Spinal cord (tissue), 9 donors: ENCODE measurements at regions not wholly inside any gene's neighbourhood (a gene's known extent, or its start where the extent isn't known, plus 50 kb on each side); places are given as distances from the start of the nearest gene placed in this dataset.

Experiments
- DNase-seq, 6 donors: peaks; one replicate each; pipeline versions ENCODE4 v3.0.0 to v3.0.0-alpha.2; 2013 to 2015; ENCODE audit warnings: low spot score in 6 of 6, low read depth in 4 of 6
- H3K27ac ChIP-seq: one replicate; pipeline ENCODE4 v1.5.1; 2013; ENCODE audit warnings: low read depth, low read length, control low read depth
- H3K27me3 ChIP-seq: one replicate; pipeline ENCODE4 v1.6.1; 2013; ENCODE audit warnings: low read length; ENCODE audit not compliant: control insufficient read depth, insufficient read depth
- H3K36me3 ChIP-seq: one replicate; pipeline ENCODE4 v1.6.1; 2013; ENCODE audit warnings: low read length; ENCODE audit not compliant: control insufficient read depth, insufficient read depth
- H3K4me1 ChIP-seq: one replicate; pipeline ENCODE4 v1.6.1; 2013; ENCODE audit warnings: low read length; ENCODE audit not compliant: control insufficient read depth, insufficient read depth
- H3K4me3 ChIP-seq: one replicate; pipeline ENCODE4 v1.5.1; 2013; ENCODE audit warnings: low read depth, low read length, control low read depth
- H3K9me3 ChIP-seq: one replicate; pipeline ENCODE4 v1.6.1; 2013; ENCODE audit warnings: low read length; ENCODE audit not compliant: control insufficient read depth, insufficient read depth
- WGBS: methylation state at CpG from one replicate; pipeline ENCODE4 v1.1.5; 2013; ENCODE audit warnings: missing lambda C conversion rate; ENCODE audit not compliant: insufficient coverage; 5-methylcytosine and 5-hydroxymethylcytosine counted together
- donor health status: healthy.

GRCh38 chr1:5479876-5480646 is 512.2 kb downstream of the NPHP4 start:
- DNase-seq = peak in 1 of 6 donors; percentile 68
- 79% methylated on average over 28 of the region's 28 CpGs for WGBS
- H3K4me1 ChIP-seq = peaks cover 20% of the 10 kb centered on the region

GRCh38 chr1:5478961-5479360 is 513.3 kb downstream of the NPHP4 start:
- Histone ChIP-seq H3K4me3 (no peak overlapping the region), H3K4me1 (peaks cover 20% of the 10 kb centered on the region), H3K9me3 (peaks cover 2% of the 10 kb centered on the region), H3K36me3 (no peaks in the 10 kb centered on the region), H3K27ac (no peak overlapping the region), H3K27me3 (no peaks in the 10 kb centered on the region)
- 81% methylated on average over 7 of the region's 9 CpGs for WGBS
- no peak for DNase-seq

More at GRCh38 chr1:5479876-5480646, 512.2 kb downstream of the NPHP4 start:
- H3K36me3 ChIP-seq = no peaks in the 10 kb centered on the region
- H3K27me3 ChIP-seq = no peaks in the 10 kb centered on the region
- H3K9me3 ChIP-seq = no peaks in the 10 kb centered on the region
- no peak overlapping the region for H3K4me3 ChIP-seq
- no peak overlapping the region for H3K27ac ChIP-seq

DNA sequence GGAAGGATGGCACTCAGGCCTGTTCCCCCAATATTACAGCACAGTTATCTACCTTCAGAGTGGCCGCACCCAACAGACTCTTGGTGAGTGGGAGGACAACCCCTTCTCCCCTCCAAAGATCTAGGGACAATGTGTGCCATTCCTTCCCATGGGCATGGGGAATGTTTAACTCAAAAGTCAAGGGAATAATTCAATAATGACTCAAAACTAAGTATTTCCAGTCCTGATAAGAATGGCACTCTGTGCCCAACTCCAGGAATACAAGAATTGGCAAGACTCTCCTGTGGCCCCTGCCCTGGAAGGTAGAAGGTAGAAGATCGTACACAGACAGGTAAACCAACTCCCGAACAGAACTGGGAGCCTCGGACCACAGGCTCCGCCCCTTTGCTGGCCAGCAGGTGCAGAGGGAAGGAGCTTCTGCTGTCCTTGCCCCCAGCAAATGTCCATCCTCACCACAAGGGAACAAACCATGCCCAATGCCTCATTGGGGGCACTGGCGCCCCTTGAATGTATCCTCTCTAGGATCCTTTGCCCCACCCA is 514.0 kb downstream of the NPHP4 start:
- Histone ChIP-seq H3K4me1 (peaks cover 20% of the 10 kb centered on the region), H3K4me3 (no peak overlapping the region), H3K9me3 (peaks cover 2% of the 10 kb centered on the region), H3K27ac (no peak overlapping the region), H3K27me3 (no peaks in the 10 kb centered on the region), H3K36me3 (no peaks in the 10 kb centered on the region)
- WGBS = 90% methylated on average over 6 of the region's 6 CpGs
- DNase-seq = no peak

- peaks cover 2% of the 10 kb centered on the region for H3K9me3 ChIP-seq
- no peak overlapping the region for H3K4me3 ChIP-seq
- peaks cover 20% of the 10 kb centered on the region for H3K4me1 ChIP-seq
- H3K27ac ChIP-seq = no peak overlapping the region
- peak in 1 of 6 donors; percentile 41 for DNase-seq
- H3K36me3 ChIP-seq = no peaks in the 10 kb centered on the region
- WGBS = 47% methylated on average over 8 of the region's 11 CpGs
- H3K27me3 ChIP-seq = no peaks in the 10 kb centered on the region
These were observed 514.5 kb downstream of the NPHP4 start for GRCh38 chr1:5477716-5478115.

DNA sequence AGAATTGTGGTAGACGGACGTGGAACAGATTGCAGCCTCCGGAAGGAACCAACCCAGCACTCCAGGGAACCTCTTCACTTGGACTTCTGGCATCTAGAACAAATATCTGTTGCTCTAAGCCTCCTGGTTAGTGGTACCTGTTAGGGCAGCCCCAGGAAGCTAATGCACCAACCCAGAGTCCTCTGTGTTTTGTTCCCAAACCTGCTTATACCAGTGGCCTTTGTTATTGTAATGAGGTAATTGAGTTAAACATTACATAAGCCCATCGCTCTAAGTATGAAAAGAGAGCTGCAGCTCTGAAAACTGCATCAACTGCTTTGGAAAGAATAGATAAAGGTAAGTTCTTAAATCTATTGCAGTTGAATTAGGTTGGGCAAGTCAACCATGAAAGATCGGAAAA is 516.7 kb downstream of the NPHP4 start:
- no CpG with 5 or more reads among the region's 5 CpGs for WGBS
- Histone ChIP-seq H3K27me3 (peaks cover 3% of the 10 kb centered on the region), H3K27ac (no peak overlapping the region), H3K36me3 (no peaks in the 10 kb centered on the region), H3K9me3 (peaks cover 2% of the 10 kb centered on the region), H3K4me1 (peaks cover 20% of the 10 kb centered on the region), H3K4me3 (no peak overlapping the region)
- DNase-seq = no peak

DNA sequence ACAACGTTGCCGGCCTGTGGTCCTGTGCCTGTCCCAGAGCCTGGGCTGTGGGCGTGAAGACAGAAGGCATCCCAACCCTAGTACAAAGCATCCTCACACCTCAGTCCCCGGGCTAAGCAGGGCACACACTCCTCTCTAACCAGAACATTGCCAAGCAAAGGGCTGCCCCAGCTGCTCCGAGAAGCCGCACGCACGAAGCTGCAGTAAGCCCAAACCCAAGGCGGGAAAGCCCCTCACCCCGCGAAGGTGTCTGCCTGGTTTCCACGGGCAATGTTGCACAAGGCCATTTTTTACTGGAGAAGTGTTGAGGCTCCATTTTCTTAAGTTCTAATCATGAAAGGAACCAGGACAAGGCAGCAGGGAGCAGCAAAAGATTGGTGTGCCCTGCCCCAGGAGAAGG is 519.0 kb downstream of the NPHP4 start:
- H3K36me3 ChIP-seq = no peaks in the 10 kb centered on the region
- DNase-seq = no peak
- peaks cover 2% of the 10 kb centered on the region for H3K9me3 ChIP-seq
- H3K27ac ChIP-seq = no peak overlapping the region
- peaks cover 4% of the 10 kb centered on the region for H3K27me3 ChIP-seq
- no peak overlapping the region for H3K4me3 ChIP-seq
- 92% methylated on average over 12 of the region's 12 CpGs for WGBS
- H3K4me1 ChIP-seq = peaks cover 9% of the 10 kb centered on the region

GRCh38 chr1:5466487-5466886 is 525.7 kb downstream of the NPHP4 start:
- WGBS = 80% methylated on average over 2 of the region's 3 CpGs
- no peaks in the 10 kb centered on the region for H3K9me3 ChIP-seq
- H3K36me3 ChIP-seq = no peaks in the 10 kb centered on the region
- H3K4me1 ChIP-seq = no peaks in the 10 kb centered on the region
- DNase-seq = no peak
- no peak overlapping the region for H3K27ac ChIP-seq
- peaks cover 4% of the 10 kb centered on the region for H3K27me3 ChIP-seq
- H3K4me3 ChIP-seq = no peak overlapping the region

DNA sequence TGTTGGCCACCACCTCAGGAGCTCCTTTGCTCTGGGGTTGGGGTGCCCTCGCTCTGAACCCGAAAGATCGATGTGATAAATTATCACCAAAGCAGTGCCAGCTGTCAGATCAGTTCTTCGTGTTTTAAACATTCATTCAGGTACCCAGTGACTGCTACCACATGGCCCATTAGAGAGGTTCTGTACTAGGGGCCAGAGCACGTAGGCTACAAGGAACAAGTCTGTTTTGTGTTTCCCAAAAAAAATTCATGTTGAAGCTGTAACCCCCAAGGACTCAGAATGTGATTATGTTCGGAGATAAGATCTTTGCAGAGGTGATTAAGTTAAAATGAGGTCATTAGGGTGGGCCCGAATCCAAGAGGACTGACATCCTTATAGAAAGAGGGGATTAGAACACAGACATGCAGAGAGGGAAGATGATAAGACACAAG is 526.9 kb downstream of the NPHP4 start:
- Histone ChIP-seq H3K36me3 (no peaks in the 10 kb centered on the region), H3K4me1 (no peaks in the 10 kb centered on the region), H3K9me3 (no peaks in the 10 kb centered on the region), H3K27ac (no peak overlapping the region), H3K27me3 (no peaks in the 10 kb centered on the region), H3K4me3 (no peak overlapping the region)
- 81% methylated on average over 7 of the region's 7 CpGs for WGBS
- no peak for DNase-seq

- Histone ChIP-seq H3K4me3 (no peak overlapping the region), H3K27ac (no peak overlapping the region), H3K27me3 (no peaks in the 10 kb centered on the region), H3K9me3 (no peaks in the 10 kb centered on the region), H3K4me1 (no peaks in the 10 kb centered on the region), H3K36me3 (no peaks in the 10 kb centered on the region)
- 63% methylated on average over 7 of the region's 11 CpGs for WGBS
- peak in 1 of 6 donors; percentile 58 for DNase-seq
These were observed 527.9 kb downstream of the NPHP4 start for GRCh38 chr1:5464366-5464765.

GRCh38 chr1:5460974-5461373 is 531.3 kb downstream of the NPHP4 start:
- no peaks in the 10 kb centered on the region for H3K27me3 ChIP-seq
- 70% methylated on average over 3 of the region's 5 CpGs for WGBS
- H3K27ac ChIP-seq = no peak overlapping the region
- H3K9me3 ChIP-seq = no peaks in the 10 kb centered on the region
- H3K4me3 ChIP-seq = no peak overlapping the region
- no peak for DNase-seq
- H3K4me1 ChIP-seq = peaks cover 6% of the 10 kb centered on the region
- H3K36me3 ChIP-seq = no peaks in the 10 kb centered on the region
